ENCODE measurements at regions not wholly inside any gene's neighbourhood (a gene's known extent, or its start where the extent isn't known, plus 50 kb on each side); places are given as distances from the start of the nearest gene placed in this dataset.
A peak's percentile ranks its signal among the peaks of the same experiment; 100 is the strongest.

GRCh38 chr5:89280103-89281037 is 397.4 kb upstream of the MEF2C start:
- no peak for DNase-seq

GRCh38 chr5:89279391-89280036 is 396.5 kb upstream of the MEF2C start:
- DNase-seq, result no peak

- peak; percentile 0 for DNase-seq
These were observed 394.8 kb upstream of the MEF2C start for GRCh38 chr5:89277816-89278215.

GRCh38 chr5:89276566-89277305 is 393.8 kb upstream of the MEF2C start:
- peak; percentile 34 for DNase-seq

GRCh38 chr5:89275066-89275855 is 392.3 kb upstream of the MEF2C start:
- no peak for DNase-seq

- no peak for DNase-seq
These were observed 390.3 kb upstream of the MEF2C start for GRCh38 chr5:89273289-89273688.

GRCh38 chr5:89270901-89271300 is 387.9 kb upstream of the MEF2C start:
- DNase-seq, result no peak

- no peak for DNase-seq
These were observed 386.7 kb upstream of the MEF2C start for GRCh38 chr5:89269721-89270120.

GRCh38 chr5:89268460-89268859 is 385.5 kb upstream of the MEF2C start:
- DNase-seq, result no peak

- no peak for DNase-seq
These were observed 384.8 kb upstream of the MEF2C start for GRCh38 chr5:89267788-89268187.

GRCh38 chr5:89265511-89266179 is 382.7 kb upstream of the MEF2C start:
- DNase-seq, result peak; percentile 2

GRCh38 chr5:89263846-89264245 is 380.9 kb upstream of the MEF2C start:
- DNase-seq, result no peak

GRCh38 chr5:89262030-89262429 is 379.0 kb upstream of the MEF2C start:
- DNase-seq, result no peak

GRCh38 chr5:89260254-89260653 is 377.3 kb upstream of the MEF2C start:
- peak; percentile 5 for DNase-seq

- DNase-seq, result no peak
These were observed 373.0 kb upstream of the MEF2C start for GRCh38 chr5:89255845-89256463.

GRCh38 chr5:89253666-89254352 is 370.8 kb upstream of the MEF2C start:
- no peak for DNase-seq

GRCh38 chr5:89246864-89247263 is 363.9 kb upstream of the MEF2C start:
- no peak for DNase-seq

GRCh38 chr5:89246252-89246651 is 363.3 kb upstream of the MEF2C start:
- DNase-seq, result no peak

- DNase-seq, result no peak
These were observed 360.6 kb upstream of the MEF2C start for GRCh38 chr5:89243611-89244010.

GRCh38 chr5:89241186-89241585 is 358.2 kb upstream of the MEF2C start:
- DNase-seq, result no peak

GRCh38 chr5:89236900-89237299 is 353.9 kb upstream of the MEF2C start:
- DNase-seq, result peak; percentile 77

Data from kidney glomerular epithelial cell (primary cell).